Smooth muscle cell (in vitro differentiated cells): ENCODE measurements at regions not wholly inside any gene's neighbourhood (a gene's known extent, or its start where the extent isn't known, plus 50 kb on each side); places are given as distances from the start of the nearest gene placed in this dataset.
A peak's percentile ranks its signal among the peaks of the same experiment; 100 is the strongest.

Source experiments
- DNase-seq: peaks from one replicate; lab custom pipeline; 2025; ENCODE audit not compliant: unreplicated experiment; lab: John Stamatoyannopoulos, UW
- H2AFZ ChIP-seq: fragments of 200-600 bp; sonication (generic); 2 replicates; pipeline ENCODE4 v1.6.0; 2016; ENCODE audit warnings: antibody characterized with exemption, low read depth, mild to moderate bottlenecking
- H3F3A ChIP-seq: fragments of 200-600 bp; sonication (generic); 2 replicates; pipeline ENCODE4 v1.6.0; 2017; ENCODE audit warnings: antibody characterized with exemption, low read depth
- H3K27ac ChIP-seq: fragments of 200-600 bp; sonication (generic); 2 replicates; pipeline ENCODE4 v1.5.1; 2016; ENCODE audit warnings: low read depth, mild to moderate bottlenecking
- H3K27me3 ChIP-seq: fragments of 200-600 bp; sonication (generic); 2 replicates; pipeline ENCODE4 v1.6.1; 2016; ENCODE audit warnings: low read depth, mild to moderate bottlenecking
- H3K36me3 ChIP-seq: fragments of 200-600 bp; sonication (generic); 2 replicates; pipeline ENCODE4 v1.5.1; 2016; ENCODE audit warnings: low read depth
- H3K4me1 ChIP-seq: fragments of 200-600 bp; sonication (generic); 2 replicates; pipeline ENCODE4 v1.5.1; 2016; ENCODE audit warnings: low read depth
- H3K4me2 ChIP-seq: fragments of 200-600 bp; sonication (generic); 2 replicates; pipeline ENCODE4 v1.6.0; 2016; ENCODE audit warnings: mild to moderate bottlenecking
- H3K4me3 ChIP-seq: fragments of 200-600 bp; sonication (generic); 2 replicates; pipeline ENCODE4 v1.5.1; 2016; ENCODE audit warnings: mild to moderate bottlenecking
- H3K79me2 ChIP-seq: fragments of 200-600 bp; sonication (generic); 2 replicates; pipeline ENCODE4 v1.6.0; 2016; ENCODE audit warnings: low read depth, mild to moderate bottlenecking
- H3K9ac ChIP-seq: fragments of 200-600 bp; sonication (generic); 2 replicates; pipeline ENCODE4 v1.6.0; 2016; ENCODE audit warnings: low read depth
- H3K9me3 ChIP-seq: fragments of 200-600 bp; sonication (generic); replicated peaks from 2 replicates; pipeline ENCODE4 v1.5.1; 2016; ENCODE audit warnings: low read depth
- H4K20me1 ChIP-seq: fragments of 200-600 bp; sonication (generic); 2 replicates; pipeline ENCODE4 v1.6.0; 2016; ENCODE audit warnings: low read depth
- CTCF ChIP-seq: fragments of 200-600 bp; sonication (generic); IDR thresholded peaks from 2 replicates; pipeline ENCODE4 v1.5.1; 2017; ENCODE audit warnings: borderline replicate concordance, mild to moderate bottlenecking, antibody characterized with exemption; ENCODE audit not compliant: insufficient read depth, poor library complexity, severe bottlenecking
- WGBS: methylation state at CpG from one replicate; pipeline ENCODE4 v1.1.7; 2016; ENCODE audit warnings: low lambda C conversion rate; 5-methylcytosine and 5-hydroxymethylcytosine counted together

DNA sequence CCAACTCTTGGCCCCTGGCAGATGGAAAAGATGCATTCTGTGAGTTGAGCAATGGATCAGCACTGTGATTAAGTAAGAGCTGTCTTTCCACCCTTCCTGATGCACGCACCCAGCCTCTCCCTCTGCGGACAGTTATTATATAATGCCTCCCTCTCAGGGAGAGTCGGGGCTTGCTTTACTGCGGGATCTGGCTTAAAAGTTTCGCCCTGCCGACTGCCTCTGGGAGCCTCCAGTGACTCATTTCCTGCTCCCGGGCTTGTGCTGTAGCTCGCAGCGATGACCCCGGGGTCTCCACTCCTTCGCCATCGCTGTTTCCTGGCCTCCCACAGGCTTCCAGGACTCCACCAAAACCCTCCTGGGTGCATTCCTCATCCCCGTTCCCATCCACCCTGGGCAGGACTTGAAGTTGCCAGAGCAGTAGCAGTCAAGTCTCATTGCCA is 107.4 kb upstream of the SLC7A1 start:
- peaks cover 6% of the 10 kb centered on the region for H3K4me1 ChIP-seq
- H3K9ac ChIP-seq: no peak overlapping the region
- H3K27me3 ChIP-seq: no peaks in the 10 kb centered on the region
- H3K36me3 ChIP-seq: no peaks in the 10 kb centered on the region
- DNase-seq: peak; percentile 39
- H3K4me2 ChIP-seq: peak overlapping the region; percentile 80
- H3F3A ChIP-seq: peaks cover 26% of the 10 kb centered on the region
- peak overlapping the region; percentile 58 for H2AFZ ChIP-seq
- H3K27ac ChIP-seq: peak overlapping the region; percentile 48
- WGBS: 2% methylated on average over 13 of the region's 13 CpGs
- no peaks in the 10 kb centered on the region for H3K79me2 ChIP-seq
- H4K20me1 ChIP-seq: no peaks in the 10 kb centered on the region
- peak overlapping the region; percentile 19 for H3K4me3 ChIP-seq
- no peaks in the 10 kb centered on the region for H3K9me3 ChIP-seq
- no peak for TF ChIP-seq CTCF

GRCh38 chr13:29698106-29698505 is 102.6 kb upstream of the SLC7A1 start:
- no peak for DNase-seq
- H3K9me3 ChIP-seq: no peaks in the 10 kb centered on the region
- no peaks in the 10 kb centered on the region for H3K79me2 ChIP-seq
- H3K4me1 ChIP-seq: peaks cover 6% of the 10 kb centered on the region
- H2AFZ ChIP-seq: no peak overlapping the region
- no peak overlapping the region for H3K4me3 ChIP-seq
- WGBS: 77% methylated on average over 3 of the region's 3 CpGs
- H3K36me3 ChIP-seq: no peaks in the 10 kb centered on the region
- no peaks in the 10 kb centered on the region for H3K27me3 ChIP-seq
- no peak overlapping the region for H3K9ac ChIP-seq
- H3K4me2 ChIP-seq: no peak overlapping the region
- H3K27ac ChIP-seq: no peak overlapping the region
- peaks cover 6% of the 10 kb centered on the region for H3F3A ChIP-seq
- TF ChIP-seq CTCF: no peak
- H4K20me1 ChIP-seq: no peaks in the 10 kb centered on the region

- peaks cover under 1% of the 10 kb centered on the region for H3F3A ChIP-seq
- H3K36me3 ChIP-seq: no peaks in the 10 kb centered on the region
- H3K27me3 ChIP-seq: no peaks in the 10 kb centered on the region
- no peak for DNase-seq
- H4K20me1 ChIP-seq: no peaks in the 10 kb centered on the region
- H3K4me3 ChIP-seq: no peak overlapping the region
- H3K4me2 ChIP-seq: no peak overlapping the region
- no peak overlapping the region for H2AFZ ChIP-seq
- H3K4me1 ChIP-seq: no peaks in the 10 kb centered on the region
- no peaks in the 10 kb centered on the region for H3K79me2 ChIP-seq
- no peak overlapping the region for H3K27ac ChIP-seq
- no peak for TF ChIP-seq CTCF
- no peaks in the 10 kb centered on the region for H3K9me3 ChIP-seq
- H3K9ac ChIP-seq: no peak overlapping the region
These were observed 101.1 kb upstream of the SLC7A1 start for GRCh38 chr13:29696606-29697005.

DNA sequence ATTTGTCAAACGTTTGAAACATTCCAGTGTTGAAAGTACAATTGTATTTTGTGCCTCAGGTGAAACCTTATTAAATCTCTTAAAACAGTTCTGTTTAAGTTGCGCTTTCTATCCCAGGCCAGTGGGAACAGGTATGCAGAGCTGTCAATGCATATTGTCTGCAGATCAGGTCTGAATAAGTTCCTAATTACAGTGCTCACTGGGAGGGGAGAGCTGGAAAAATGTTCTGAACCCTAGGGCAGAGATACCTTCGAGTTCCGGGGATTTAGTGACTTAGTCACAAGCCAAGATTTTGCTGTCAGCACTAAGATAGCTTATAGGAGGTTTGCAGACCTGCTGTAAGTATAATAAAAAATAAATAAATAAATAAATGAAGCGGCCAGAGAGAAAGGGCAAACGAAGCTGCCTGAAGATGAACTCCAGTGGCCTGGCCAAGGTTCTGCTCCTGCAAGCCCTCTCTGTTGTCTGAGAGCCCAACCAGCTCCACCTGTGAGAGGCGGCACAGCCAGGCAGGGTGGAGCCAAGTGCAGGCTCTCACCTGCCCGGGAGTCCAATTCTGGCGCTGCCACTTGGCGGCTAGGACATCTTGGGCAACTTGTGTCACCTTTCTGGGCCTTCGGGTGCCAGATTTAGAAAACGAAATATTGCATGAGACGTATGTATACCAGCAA is 97.9 kb upstream of the SLC7A1 start:
- Histone ChIP-seq H3K27me3 (no peaks in the 10 kb centered on the region), H3K4me2 (no peak overlapping the region), H3K9me3 (no peaks in the 10 kb centered on the region), H4K20me1 (no peaks in the 10 kb centered on the region), H3K4me3 (no peak overlapping the region), H3K79me2 (no peaks in the 10 kb centered on the region), H3F3A (no peaks in the 10 kb centered on the region), H3K36me3 (no peaks in the 10 kb centered on the region), H3K27ac (no peak overlapping the region), H2AFZ (no peak overlapping the region), H3K9ac (no peak overlapping the region), H3K4me1 (no peaks in the 10 kb centered on the region)
- no peak for TF ChIP-seq CTCF
- WGBS: 73% methylated on average over 13 of the region's 13 CpGs
- no peak for DNase-seq
